B cell (primary cell): ENCODE measurements at regions not wholly inside any gene's neighbourhood (a gene's known extent, or its start where the extent isn't known, plus 50 kb on each side); places are given as distances from the start of the nearest gene placed in this dataset.
"Not testable (repeated sequence)": the region's sequence is repeated elsewhere in the genome, so short reads cannot be mapped to it uniquely, and the experiment has no call there.

ENCODE experiments used
- CTCF ChIP-seq: fragments of 200-600 bp; IDR thresholded peaks from one replicate; pipeline ENCODE4 v1.8.0; 2022; ENCODE audit warnings: antibody characterized with exemption, mild to moderate bottlenecking
- EZH2 ChIP-seq: IDR thresholded peaks from 2 replicates; pipeline ENCODE4 v1.6.1; 2012; ENCODE audit warnings: borderline replicate concordance, low read depth, mild to moderate bottlenecking, moderate library complexity, low read length; ENCODE audit not compliant: insufficient read depth, poor library complexity, severe bottlenecking

GRCh38 chr10:84739126-84739525 is 410.7 kb downstream of the CCSER2 start:
- TF ChIP-seq CTCF, EZH2: not testable (repeated sequence)
